HFFc6 (cell line): ENCODE measurements at regions not wholly inside any gene's neighbourhood (a gene's known extent, or its start where the extent isn't known, plus 50 kb on each side); places are given as distances from the start of the nearest gene placed in this dataset.
"Not testable (repeated sequence)": the region's sequence is repeated elsewhere in the genome, so short reads cannot be mapped to it uniquely, and the experiment has no call there.

Source experiments
- DNase-seq: peaks from one replicate; pipeline ENCODE4 v3.0.0-alpha.2; 2018
- H3K27ac Mint-ChIP-seq: 2 replicates; pipeline ENCODE4 v1.8.0; 2020; ENCODE audit warnings: mild to moderate bottlenecking, mixed read lengths
- H3K27me3 Mint-ChIP-seq: 2 replicates; pipeline ENCODE4 v1.8.0; 2021; ENCODE audit warnings: mild to moderate bottlenecking, moderate library complexity, mixed read lengths; ENCODE audit not compliant: insufficient read depth
- H3K36me3 Mint-ChIP-seq: 2 replicates; pipeline ENCODE4 v1.8.0; 2021; ENCODE audit warnings: low read depth, mixed read lengths
- H3K4me1 Mint-ChIP-seq: 2 replicates; pipeline ENCODE4 v1.8.0; 2020; ENCODE audit warnings: low read depth, mixed read lengths
- H3K4me3 Mint-ChIP-seq: 2 replicates; pipeline ENCODE4 v1.8.0; 2020; ENCODE audit warnings: mild to moderate bottlenecking, moderate library complexity, mixed read lengths
- H3K9me3 Mint-ChIP-seq: 2 replicates; pipeline ENCODE4 v1.8.0; 2020; ENCODE audit warnings: mild to moderate bottlenecking, mixed read lengths
- TF ChIP-seq, protein P1 (sequence below): fragments of 200-600 bp; sonication (generic); IDR thresholded peaks from 2 replicates; pipeline ENCODE4 v1.5.0; 2021; ENCODE audit warnings: antibody characterized with exemption, mild to moderate bottlenecking

GRCh38 chrX:966396-967070 is 245.9 kb downstream of the CRLF2 start:
- peaks cover 8% of the 10 kb centered on the region for H3K4me1 Mint-ChIP-seq
- DNase-seq: no peak
- TF ChIP-seq, protein P1, sequence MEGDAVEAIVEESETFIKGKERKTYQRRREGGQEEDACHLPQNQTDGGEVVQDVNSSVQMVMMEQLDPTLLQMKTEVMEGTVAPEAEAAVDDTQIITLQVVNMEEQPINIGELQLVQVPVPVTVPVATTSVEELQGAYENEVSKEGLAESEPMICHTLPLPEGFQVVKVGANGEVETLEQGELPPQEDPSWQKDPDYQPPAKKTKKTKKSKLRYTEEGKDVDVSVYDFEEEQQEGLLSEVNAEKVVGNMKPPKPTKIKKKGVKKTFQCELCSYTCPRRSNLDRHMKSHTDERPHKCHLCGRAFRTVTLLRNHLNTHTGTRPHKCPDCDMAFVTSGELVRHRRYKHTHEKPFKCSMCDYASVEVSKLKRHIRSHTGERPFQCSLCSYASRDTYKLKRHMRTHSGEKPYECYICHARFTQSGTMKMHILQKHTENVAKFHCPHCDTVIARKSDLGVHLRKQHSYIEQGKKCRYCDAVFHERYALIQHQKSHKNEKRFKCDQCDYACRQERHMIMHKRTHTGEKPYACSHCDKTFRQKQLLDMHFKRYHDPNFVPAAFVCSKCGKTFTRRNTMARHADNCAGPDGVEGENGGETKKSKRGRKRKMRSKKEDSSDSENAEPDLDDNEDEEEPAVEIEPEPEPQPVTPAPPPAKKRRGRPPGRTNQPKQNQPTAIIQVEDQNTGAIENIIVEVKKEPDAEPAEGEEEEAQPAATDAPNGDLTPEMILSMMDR: no peak
- no peak overlapping the region for H3K4me3 Mint-ChIP-seq
- H3K27ac Mint-ChIP-seq: no peak overlapping the region
- no peaks in the 10 kb centered on the region for H3K36me3 Mint-ChIP-seq
- peaks cover 15% of the 10 kb centered on the region for H3K27me3 Mint-ChIP-seq
- H3K9me3 Mint-ChIP-seq: no peaks in the 10 kb centered on the region

- H3K27ac Mint-ChIP-seq: no peak overlapping the region
- TF ChIP-seq, protein P1: no peak
- no peaks in the 10 kb centered on the region for H3K36me3 Mint-ChIP-seq
- no peak for DNase-seq
- H3K27me3 Mint-ChIP-seq: peaks cover 24% of the 10 kb centered on the region
- H3K4me3 Mint-ChIP-seq: peak overlapping the region; percentile 87
- no peaks in the 10 kb centered on the region for H3K9me3 Mint-ChIP-seq
- peaks cover 8% of the 10 kb centered on the region for H3K4me1 Mint-ChIP-seq
These were observed 247.5 kb downstream of the CRLF2 start for GRCh38 chrX:964831-965416.

DNA sequence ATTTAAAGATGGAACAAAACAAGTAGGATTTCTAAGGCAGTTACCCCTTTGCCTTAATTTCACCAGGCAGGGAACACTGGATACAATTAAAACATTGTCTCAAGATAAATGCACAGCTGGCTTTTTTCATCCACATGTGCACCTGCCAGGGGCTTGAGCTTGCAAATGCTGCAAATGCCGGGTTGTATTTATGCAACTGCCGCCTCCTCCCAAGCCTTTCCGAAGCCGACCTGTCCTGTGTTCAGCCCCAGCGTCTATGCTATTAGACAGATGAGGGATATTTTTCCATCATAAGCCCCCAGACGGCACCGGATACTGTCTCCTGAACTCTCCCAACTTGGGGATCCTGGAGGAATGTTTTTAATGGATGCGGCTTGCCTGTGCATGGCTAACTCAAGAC is 251.6 kb downstream of the CRLF2 start:
- no peak for DNase-seq
- no peaks in the 10 kb centered on the region for H3K36me3 Mint-ChIP-seq
- H3K4me1 Mint-ChIP-seq: peaks cover 8% of the 10 kb centered on the region
- TF ChIP-seq, protein P1: no peak
- H3K27me3 Mint-ChIP-seq: peaks cover 49% of the 10 kb centered on the region
- H3K27ac Mint-ChIP-seq: no peak overlapping the region
- H3K9me3 Mint-ChIP-seq: no peaks in the 10 kb centered on the region
- no peak overlapping the region for H3K4me3 Mint-ChIP-seq

DNA sequence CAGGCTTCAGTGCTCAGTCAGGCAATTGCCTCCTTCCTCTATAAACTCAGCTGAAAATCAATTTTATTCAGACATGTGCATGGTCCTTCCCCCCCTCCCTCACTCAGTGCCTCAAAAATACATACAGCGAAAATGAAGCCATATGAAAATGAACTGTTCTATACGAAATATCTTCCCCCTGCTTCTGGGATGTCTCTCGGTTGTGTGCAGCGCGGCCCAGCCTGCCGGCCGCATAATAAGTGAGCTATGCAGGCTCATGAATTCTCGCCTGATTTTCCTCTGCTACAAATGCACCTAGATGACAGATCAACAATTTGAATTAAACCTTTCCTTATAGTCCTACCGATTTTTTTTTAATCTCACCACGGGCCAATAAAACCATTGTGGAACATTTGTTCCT is 252.9 kb downstream of the CRLF2 start:
- TF ChIP-seq, protein P1: no peak
- Mint-ChIP-seq H3K4me3 (no peak overlapping the region), H3K4me1 (peaks cover 4% of the 10 kb centered on the region), H3K27ac (no peak overlapping the region), H3K9me3 (no peaks in the 10 kb centered on the region), H3K36me3 (no peaks in the 10 kb centered on the region), H3K27me3 (peaks cover 39% of the 10 kb centered on the region)
- DNase-seq: no peak

DNA sequence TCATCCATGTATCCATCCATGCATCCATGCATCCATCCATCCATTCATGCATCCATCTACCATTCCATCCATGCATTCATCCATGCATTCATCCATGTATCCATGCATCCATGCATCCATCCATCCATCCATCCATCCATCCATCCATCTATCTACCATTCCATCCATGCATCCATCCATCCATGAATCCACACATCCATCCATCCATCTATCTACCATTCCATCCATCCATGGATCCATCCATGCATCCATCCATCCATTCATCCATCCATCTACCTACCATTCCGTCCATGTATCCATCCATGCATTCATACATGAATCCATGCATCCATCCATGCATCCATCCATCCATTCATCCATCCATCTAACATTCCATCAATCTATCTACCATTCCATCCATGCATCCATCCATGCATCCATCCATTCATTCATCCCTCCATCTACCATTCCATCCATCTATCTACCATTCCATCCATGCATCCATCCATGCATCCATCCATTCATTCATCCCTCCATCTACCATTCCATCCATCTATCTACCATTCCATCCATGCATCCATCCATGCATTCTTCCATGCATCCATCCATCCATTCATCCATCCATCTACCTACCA is 257.2 kb downstream of the CRLF2 start:
- not testable (repeated sequence) for H3K27ac Mint-ChIP-seq, H3K36me3 Mint-ChIP-seq, DNase-seq, H3K4me1 Mint-ChIP-seq, H3K4me3 Mint-ChIP-seq, H3K9me3 Mint-ChIP-seq
- H3K27me3 Mint-ChIP-seq: peaks cover 32% of the 10 kb centered on the region

GRCh38 chrX:953879-954482 is 258.5 kb downstream of the CRLF2 start:
- Mint-ChIP-seq H3K27ac (no peak overlapping the region), H3K36me3 (no peaks in the 10 kb centered on the region), H3K4me3 (no peak overlapping the region), H3K27me3 (peaks cover 24% of the 10 kb centered on the region), H3K9me3 (no peaks in the 10 kb centered on the region), H3K4me1 (no peaks in the 10 kb centered on the region)
- TF ChIP-seq, protein P1: no peak
- DNase-seq: no peak
